ENCODE measurements at regions not wholly inside any gene's neighbourhood (a gene's known extent, or its start where the extent isn't known, plus 50 kb on each side); places are given as distances from the start of the nearest gene placed in this dataset.

- Histone ChIP-seq H3K36me3 (ENCODE audit: control insufficient read depth in 4 of 4, insufficient read depth in 3 of 4, low read depth in 1 of 4, low read length in 3 of 4) (no peaks in the 10 kb centered on the region), H3K27ac (ENCODE audit: low read depth in 1 of 2, low read length in 2 of 2) (no peak overlapping the region), H3K9me3 (ENCODE audit: control insufficient read depth in 4 of 4, low read length in 3 of 4) (no peaks in the 10 kb centered on the region), H3K27me3 (ENCODE audit: control insufficient read depth in 4 of 4, insufficient read depth in 4 of 4, low read length in 3 of 4) (no peaks in the 10 kb centered on the region), H3K4me1 (ENCODE audit: control insufficient read depth in 4 of 4, insufficient read depth in 4 of 4, low read length in 3 of 4) (no peaks in the 10 kb centered on the region), H3K9ac (ENCODE audit: low read depth in 1 of 2, low read length in 2 of 2) (no peak overlapping the region), H3K4me3 (ENCODE audit: low read depth in 1 of 3, low read length in 3 of 3) (no peak overlapping the region)
- TF ChIP-seq TAF1 (conservative IDR thresholded peaks at IDR 0.05) (no peak), FOXA2 (IDR thresholded peaks at IDR 0.05) (no peak), NR2F2 (IDR thresholded peaks at IDR 0.05) (no peak), MAX (IDR thresholded peaks at IDR 0.05) (no peak), HNF4G (IDR thresholded peaks at IDR 0.05) (no peak), GABPA (IDR thresholded peaks at IDR 0.05 in 1 of 2, conservative IDR thresholded peaks at IDR 0.05 in 1 of 2) (no peak), ATF3 (IDR thresholded peaks at IDR 0.05) (no peak), SP1 (IDR thresholded peaks at IDR 0.05) (no peak), ZBTB33 (IDR thresholded peaks at IDR 0.05) (no peak), REST (IDR thresholded peaks at IDR 0.05) (no peak), RAD21 (IDR thresholded peaks at IDR 0.05) (no peak), HNF4A (conservative IDR thresholded peaks at IDR 0.05) (no peak), EGR1 (IDR thresholded peaks at IDR 0.05; ENCODE audit: low read depth in 2 of 2) (no peak), FOXA1 (IDR thresholded peaks at IDR 0.05) (no peak), CTCF (IDR thresholded peaks at IDR 0.05; ENCODE audit: low read depth, low read length, missing input control) (no peak), RXRA (IDR thresholded peaks at IDR 0.05) (no peak), JUND (IDR thresholded peaks at IDR 0.05) (no peak), YY1 (IDR thresholded peaks at IDR 0.05) (no peak)
- 90% methylated on average over 1 of the region's 1 CpG for WGBS
- DNase-seq (ENCODE audit: low spot score) = no peak
These were observed 173.3 kb downstream of the ALDH1A2 start for GRCh38 chr15:57892181-57892580.

Measured in liver (tissue), 8 donors.